Left lung (tissue), 4 donors: ENCODE measurements at regions not wholly inside any gene's neighbourhood (a gene's known extent, or its start where the extent isn't known, plus 50 kb on each side); places are given as distances from the start of the nearest gene placed in this dataset.

Source experiments
- ATAC-seq: fragments of 200-7000 bp; cut with Tn5 transposase; one replicate; pipeline ENCODE4 v1.9.1; 2020; ENCODE audit warnings: moderate library complexity
- DNase-seq, 4 donors: peaks; one replicate each; pipeline ENCODE4 v3.0.0-alpha.2; 2013 to 2020
- H3K27ac ChIP-seq, 2 donors: fragments of 200-600 bp; sonication (generic) in 1 of 2; one replicate each; pipeline versions ENCODE4 v1.5.0 to v1.8.0; 2020 to 2021
- H3K27me3 ChIP-seq, 2 donors: fragments of 200-600 bp; sonication (generic) in 1 of 2; one replicate each; pipeline versions ENCODE4 v1.5.0 to v1.8.0; 2020 to 2021
- H3K36me3 ChIP-seq, 2 donors: fragments of 200-600 bp; sonication (generic) in 1 of 2; one replicate each; pipeline versions ENCODE4 v1.5.0 to v1.8.0; 2020 to 2021
- H3K4me1 ChIP-seq, 2 donors: fragments of 200-600 bp; one replicate each; pipeline ENCODE4 v1.8.0; 2021
- H3K4me3 ChIP-seq, 2 donors: fragments of 200-600 bp; sonication (generic) in 1 of 2; one replicate each; pipeline versions ENCODE4 v1.5.0 to v1.8.0; 2020 to 2021; ENCODE audit warnings: mild to moderate bottlenecking in 1 of 2
- H3K9me3 ChIP-seq, 2 donors: fragments of 200-600 bp; sonication (generic) in 1 of 2; one replicate each; pipeline versions ENCODE4 v1.5.0 to v1.8.0; 2020 to 2021
- intact Hi-C, 2 donors: fragments of 100-400 bp; cut with DNase I; formaldehyde crosslinking; loops; one replicate each; pipeline versions ENCODE4 v1.11.2 to v1.14.2; 2022
- TF ChIP-seq, protein P1 (sequence below), 2 donors: fragments of 200-600 bp; sonication (generic) in 1 of 2; IDR thresholded peaks; one replicate each; pipeline versions ENCODE4 v1.5.0 to v1.8.0; 2021; ENCODE audit warnings: antibody characterized with exemption in 2 of 2
- donor health status: DM: no; HTN: yes; CAD: no.
- donor health status: DM: no; HTN: no; CAD: no.

DNA sequence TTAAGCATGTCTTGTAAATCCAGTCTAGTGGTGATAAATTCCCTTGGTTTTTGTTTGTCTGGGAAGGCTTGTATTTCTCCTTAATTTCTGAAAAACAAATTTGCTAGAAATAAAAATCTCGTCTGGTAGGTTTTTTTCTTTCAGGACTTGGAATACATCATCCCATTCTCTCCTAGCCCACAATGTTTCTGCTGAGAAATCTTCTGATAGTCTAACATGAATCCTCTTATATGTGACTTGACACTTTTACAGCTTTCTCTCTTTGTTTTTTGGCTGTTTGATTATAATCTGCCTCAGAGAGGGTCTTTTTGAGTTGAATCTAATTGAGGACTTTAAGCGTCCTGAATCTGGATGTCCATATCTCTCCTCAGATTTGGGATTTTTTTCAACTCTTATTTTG is 104.9 kb downstream of the FEM1C start:
- peaks cover 0 to 3% of the 10 kb centered on the region in 2 donors for H3K9me3 ChIP-seq
- DNase-seq: no peak
- H3K4me1 ChIP-seq: no peaks in the 10 kb centered on the region
- ATAC-seq: no peak
- no peaks in the 10 kb centered on the region for H3K27me3 ChIP-seq
- H3K4me3 ChIP-seq: no peak overlapping the region
- intact Hi-C loops: no loop called here
- H3K36me3 ChIP-seq: no peaks in the 10 kb centered on the region
- H3K27ac ChIP-seq: no peak overlapping the region
- TF ChIP-seq, protein P1, sequence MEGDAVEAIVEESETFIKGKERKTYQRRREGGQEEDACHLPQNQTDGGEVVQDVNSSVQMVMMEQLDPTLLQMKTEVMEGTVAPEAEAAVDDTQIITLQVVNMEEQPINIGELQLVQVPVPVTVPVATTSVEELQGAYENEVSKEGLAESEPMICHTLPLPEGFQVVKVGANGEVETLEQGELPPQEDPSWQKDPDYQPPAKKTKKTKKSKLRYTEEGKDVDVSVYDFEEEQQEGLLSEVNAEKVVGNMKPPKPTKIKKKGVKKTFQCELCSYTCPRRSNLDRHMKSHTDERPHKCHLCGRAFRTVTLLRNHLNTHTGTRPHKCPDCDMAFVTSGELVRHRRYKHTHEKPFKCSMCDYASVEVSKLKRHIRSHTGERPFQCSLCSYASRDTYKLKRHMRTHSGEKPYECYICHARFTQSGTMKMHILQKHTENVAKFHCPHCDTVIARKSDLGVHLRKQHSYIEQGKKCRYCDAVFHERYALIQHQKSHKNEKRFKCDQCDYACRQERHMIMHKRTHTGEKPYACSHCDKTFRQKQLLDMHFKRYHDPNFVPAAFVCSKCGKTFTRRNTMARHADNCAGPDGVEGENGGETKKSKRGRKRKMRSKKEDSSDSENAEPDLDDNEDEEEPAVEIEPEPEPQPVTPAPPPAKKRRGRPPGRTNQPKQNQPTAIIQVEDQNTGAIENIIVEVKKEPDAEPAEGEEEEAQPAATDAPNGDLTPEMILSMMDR (IDR thresholded peaks at IDR 0.05): no peak

DNA sequence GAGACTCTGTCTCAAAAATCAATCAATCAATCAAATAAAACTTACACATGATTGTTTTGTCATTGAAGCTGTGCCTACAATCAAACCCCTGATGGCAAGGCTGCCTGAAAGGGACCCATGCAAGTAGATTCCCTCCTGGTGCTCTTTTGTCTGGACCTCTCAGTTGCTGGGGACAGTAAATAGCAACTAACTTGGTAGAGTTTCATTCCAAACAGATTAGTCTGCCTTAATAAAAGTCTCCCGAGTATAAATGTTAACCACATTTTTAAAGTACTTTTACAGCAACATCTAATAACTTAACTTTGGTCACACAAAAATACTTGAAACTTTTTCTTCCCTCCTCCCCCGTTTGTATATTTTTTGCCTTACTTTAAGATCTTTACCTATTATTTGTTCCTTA is 105.5 kb downstream of the FEM1C start:
- Histone ChIP-seq H3K27me3 (no peaks in the 10 kb centered on the region), H3K4me1 (no peaks in the 10 kb centered on the region), H3K9me3 (peaks cover 0 to 3% of the 10 kb centered on the region in 2 donors), H3K4me3 (no peak overlapping the region), H3K27ac (no peak overlapping the region), H3K36me3 (no peaks in the 10 kb centered on the region)
- intact Hi-C loops: no loop called here
- no peak for ATAC-seq
- DNase-seq: no peak
- TF ChIP-seq, protein P1 (IDR thresholded peaks at IDR 0.05): no peak

DNA sequence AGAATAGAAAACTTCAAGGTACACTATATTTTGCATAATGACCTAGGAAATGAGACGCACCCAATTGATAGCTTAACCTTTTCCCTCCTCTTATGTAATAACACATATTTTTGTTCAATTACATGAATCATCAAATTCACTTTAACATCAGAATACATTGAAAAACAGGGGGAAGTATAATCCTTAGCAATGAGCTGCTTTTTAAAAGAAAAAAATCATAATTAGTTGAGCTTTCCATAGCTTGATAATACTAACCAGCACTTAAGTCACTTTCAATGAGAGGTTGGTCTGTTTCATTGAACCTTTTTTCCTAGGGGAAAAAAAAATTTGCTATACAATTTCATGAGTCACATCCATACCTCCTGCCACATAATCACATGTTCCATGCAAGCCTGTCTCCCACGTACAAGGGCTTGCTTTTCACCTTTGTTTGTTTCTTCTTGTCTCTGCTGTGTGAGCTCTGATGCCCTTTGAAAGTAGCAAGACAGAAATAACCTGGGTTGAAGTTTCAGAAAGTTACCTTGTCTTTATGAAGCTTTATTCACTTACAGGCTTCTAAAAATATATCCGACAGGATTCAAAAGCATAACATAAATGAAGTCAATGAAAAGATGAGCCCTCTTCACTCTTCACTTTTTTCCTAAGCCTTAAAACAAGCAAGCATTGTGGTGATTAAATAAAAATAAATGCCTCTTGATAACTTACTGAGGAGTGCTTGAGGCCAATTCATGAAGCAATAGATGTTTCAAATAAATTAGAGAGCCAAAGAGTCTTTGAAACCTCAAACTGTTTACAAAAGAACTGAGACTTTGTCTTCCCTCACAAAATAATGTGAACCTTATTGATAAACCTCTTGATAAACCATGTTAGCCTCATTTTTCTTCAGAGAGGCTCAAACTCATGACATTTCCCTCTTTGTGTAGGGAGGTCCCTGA is 108.5 kb downstream of the FEM1C start:
- no peaks in the 10 kb centered on the region for H3K9me3 ChIP-seq
- DNase-seq: no peak
- peak; percentile 27 for ATAC-seq
- intact Hi-C loops: no loop called here
- TF ChIP-seq, protein P1 (IDR thresholded peaks at IDR 0.05): no peak
- H3K4me1 ChIP-seq: no peaks in the 10 kb centered on the region
- H3K4me3 ChIP-seq: no peak overlapping the region
- no peak overlapping the region for H3K27ac ChIP-seq
- no peaks in the 10 kb centered on the region for H3K27me3 ChIP-seq
- no peaks in the 10 kb centered on the region for H3K36me3 ChIP-seq

DNA sequence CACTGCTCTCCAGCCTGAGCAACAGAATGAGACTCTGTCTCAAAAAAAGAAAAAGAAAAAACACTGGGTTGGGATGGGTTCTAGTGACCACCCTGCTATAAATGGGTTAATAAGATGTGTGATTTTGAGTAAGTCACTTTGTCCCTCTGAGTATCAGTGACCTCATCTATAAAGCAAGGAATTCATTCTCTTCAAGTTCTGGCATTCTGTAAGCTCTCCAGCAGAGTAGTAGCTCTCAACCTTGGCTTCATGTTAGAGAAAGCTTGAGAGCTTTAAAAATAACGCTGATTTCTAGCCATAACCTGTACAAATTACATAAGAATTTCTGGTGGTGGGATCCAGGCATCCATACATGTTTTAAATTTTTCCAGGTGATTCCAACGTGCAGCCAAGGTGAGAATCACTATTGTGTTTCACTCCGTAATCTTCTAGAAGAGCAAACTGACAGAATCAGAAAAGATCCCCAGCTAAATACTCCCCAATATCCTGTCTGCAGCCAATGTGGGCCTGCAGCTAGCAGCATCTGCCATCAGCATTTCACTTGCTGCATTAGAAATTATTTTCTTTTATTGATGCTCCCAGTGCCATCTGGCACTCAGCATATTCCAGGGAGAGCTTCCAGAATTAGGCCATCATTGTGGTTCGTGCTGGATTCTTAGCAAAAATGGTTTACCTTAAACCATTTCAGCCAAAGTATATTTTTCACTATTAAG is 109.4 kb downstream of the FEM1C start:
- intact Hi-C loops: no loop called here
- TF ChIP-seq, protein P1 (IDR thresholded peaks at IDR 0.05): no peak
- Histone ChIP-seq H3K27me3 (no peaks in the 10 kb centered on the region), H3K4me3 (no peak overlapping the region), H3K27ac (no peak overlapping the region), H3K36me3 (no peaks in the 10 kb centered on the region), H3K9me3 (no peaks in the 10 kb centered on the region), H3K4me1 (no peaks in the 10 kb centered on the region)
- ATAC-seq (peak; percentile 73), DNase-seq (no peak)

DNA sequence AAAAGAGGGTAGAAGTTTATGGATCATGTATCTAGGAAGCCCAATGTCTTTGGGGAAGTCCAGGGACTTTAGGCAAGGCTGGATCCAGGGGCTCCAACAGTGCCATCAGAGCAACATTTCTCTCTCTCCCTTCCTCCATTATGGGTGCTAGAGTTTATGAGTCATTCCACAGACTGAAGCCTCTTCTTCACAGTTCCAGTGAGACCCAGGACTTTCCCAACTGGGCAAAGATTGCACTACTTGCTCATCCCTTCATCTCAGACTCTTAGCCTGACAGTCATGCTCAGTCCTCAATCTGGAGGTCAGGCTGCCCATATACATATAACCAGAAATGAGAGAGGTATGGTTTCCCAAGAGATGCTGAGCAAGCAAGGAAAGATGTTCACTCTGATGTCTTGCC is 110.7 kb downstream of the FEM1C start:
- no peaks in the 10 kb centered on the region for H3K9me3 ChIP-seq
- DNase-seq: no peak
- no peaks in the 10 kb centered on the region for H3K27me3 ChIP-seq
- TF ChIP-seq, protein P1 (IDR thresholded peaks at IDR 0.05): no peak
- no peak overlapping the region for H3K27ac ChIP-seq
- no peaks in the 10 kb centered on the region for H3K36me3 ChIP-seq
- ATAC-seq: no peak
- H3K4me1 ChIP-seq: no peaks in the 10 kb centered on the region
- intact Hi-C loops: no loop called here
- H3K4me3 ChIP-seq: no peak overlapping the region
